ENCODE measurements at regions not wholly inside any gene's neighbourhood (a gene's known extent, or its start where the extent isn't known, plus 50 kb on each side); places are given as distances from the start of the nearest gene placed in this dataset.
A peak's percentile ranks its signal among the peaks of the same experiment; 100 is the strongest.

- POLR2A ChIA-PET: no interaction called here
- DNase-seq (ENCODE audit: low read depth, low spot score) (no peak), ATAC-seq (no peak)
- Histone ChIP-seq H3K4me3 (ENCODE audit: low read depth in 2 of 2, low read length in 2 of 2) (no peak overlapping the region), H3K27ac (ENCODE audit: low read length) (no peak overlapping the region), H3K9me3 (ENCODE audit: control insufficient read depth, insufficient read depth, low read depth, low read length) (peaks cover 4% of the 10 kb centered on the region; the same call in 1 of the 2 replicates), H3K4me1 (ENCODE audit: control insufficient read depth, insufficient read depth, low read length) (no peaks in the 10 kb centered on the region), H3K27me3 (ENCODE audit: control insufficient read depth, insufficient read depth, low read length) (no peaks in the 10 kb centered on the region), H3K36me3 (ENCODE audit: control insufficient read depth, insufficient read depth, low read length) (no peaks in the 10 kb centered on the region)
- CTCF ChIA-PET: no interaction called here
- in situ Hi-C loops (cut with HindIII; ENCODE audit: low pct_unique_long_range_greater_than_20kb, low sequenced_read_pairs) (no loop called here), intact Hi-C loops (cut with micrococcal nuclease; ENCODE audit: unreplicated experiment) (no loop called here)
- TF ChIP-seq TCF7L2 (IDR thresholded peaks at IDR 0.05; ENCODE audit: low read depth, low read length) (no peak), SIN3A (IDR thresholded peaks at IDR 0.05; ENCODE audit: borderline replicate concordance, insufficient read depth, low read depth, low read length) (no peak), CTCF (IDR thresholded peaks at IDR 0.05) (no peak)
- BruUV-seq (replicated peaks): no TSS peak
These were observed 114.4 kb upstream of the STOX2 start for GRCh38 chr4:183790661-183791060.

GRCh38 chr4:183797011-183797444 lies 108.1 kb upstream of the STOX2 start:
- peak overlapping the region; percentile 65; the same call in 1 of the 2 replicates for H3K27ac ChIP-seq (ENCODE audit: low read length)
- BruUV-seq (replicated peaks): no TSS peak
- no peaks in the 10 kb centered on the region for H3K36me3 ChIP-seq (ENCODE audit: control insufficient read depth, insufficient read depth, low read length)
- peak overlapping the region; percentile 52 to 58 for H3K4me3 ChIP-seq (ENCODE audit: low read depth in 2 of 2, low read length in 2 of 2)
- peaks cover 4% of the 10 kb centered on the region; the same call in 1 of the 2 replicates for H3K9me3 ChIP-seq (ENCODE audit: control insufficient read depth, insufficient read depth, low read depth, low read length)
- ChIA-PET CTCF (no interaction called here), POLR2A (no interaction called here)
- ATAC-seq (peak; percentile 81), DNase-seq (ENCODE audit: low read depth, low spot score) (no peak)
- no peak for TF ChIP-seq TCF7L2 (IDR thresholded peaks at IDR 0.05; ENCODE audit: low read depth, low read length)
- TF ChIP-seq SIN3A (IDR thresholded peaks at IDR 0.05; ENCODE audit: borderline replicate concordance, insufficient read depth, low read depth, low read length): no peak
- no peak for TF ChIP-seq REST (IDR thresholded peaks at IDR 0.05; ENCODE audit: insufficient read depth in 1 of 2, low read depth in 2 of 2, low read length in 1 of 2)
- TF ChIP-seq POLR2AphosphoS5 (IDR thresholded peaks at IDR 0.05; ENCODE audit: low read depth, low read length): no peak
- no peak for TF ChIP-seq CTCF (IDR thresholded peaks at IDR 0.05)
- intact Hi-C loops (cut with micrococcal nuclease; ENCODE audit: unreplicated experiment): no loop called here
- in situ Hi-C loops (cut with HindIII; ENCODE audit: low pct_unique_long_range_greater_than_20kb, low sequenced_read_pairs): no loop called here
- H3K27me3 ChIP-seq (ENCODE audit: control insufficient read depth, insufficient read depth, low read length): no peaks in the 10 kb centered on the region
- H3K4me1 ChIP-seq (ENCODE audit: control insufficient read depth, insufficient read depth, low read length): peaks cover 23% of the 10 kb centered on the region
